SK-N-SH (cell line): ENCODE measurements at regions not wholly inside any gene's neighbourhood (a gene's known extent, or its start where the extent isn't known, plus 50 kb on each side); places are given as distances from the start of the nearest gene placed in this dataset.

ENCODE experiments used
- NRF1 ChIP-seq: IDR thresholded peaks from 2 replicates; pipeline ENCODE4 v1.6.1; 2012; ENCODE audit warnings: low read depth, mild to moderate bottlenecking, low read length
- TAF1 ChIP-seq: IDR thresholded peaks from 2 replicates; pipeline ENCODE4 v1.6.1; 2012; ENCODE audit warnings: low read depth, mild to moderate bottlenecking, low read length, moderate library complexity, borderline replicate concordance

- TF ChIP-seq NRF1 (no peak), TAF1 (no peak)
Observed at GRCh38 chr2:48059975-48060374, 153.7 kb upstream of the FBXO11 start.
